ENCODE measurements at regions not wholly inside any gene's neighbourhood (a gene's known extent, or its start where the extent isn't known, plus 50 kb on each side); places are given as distances from the start of the nearest gene placed in this dataset.
"Not testable (repeated sequence)": the region's sequence is repeated elsewhere in the genome, so short reads cannot be mapped to it uniquely, and the experiment has no call there.

DNA sequence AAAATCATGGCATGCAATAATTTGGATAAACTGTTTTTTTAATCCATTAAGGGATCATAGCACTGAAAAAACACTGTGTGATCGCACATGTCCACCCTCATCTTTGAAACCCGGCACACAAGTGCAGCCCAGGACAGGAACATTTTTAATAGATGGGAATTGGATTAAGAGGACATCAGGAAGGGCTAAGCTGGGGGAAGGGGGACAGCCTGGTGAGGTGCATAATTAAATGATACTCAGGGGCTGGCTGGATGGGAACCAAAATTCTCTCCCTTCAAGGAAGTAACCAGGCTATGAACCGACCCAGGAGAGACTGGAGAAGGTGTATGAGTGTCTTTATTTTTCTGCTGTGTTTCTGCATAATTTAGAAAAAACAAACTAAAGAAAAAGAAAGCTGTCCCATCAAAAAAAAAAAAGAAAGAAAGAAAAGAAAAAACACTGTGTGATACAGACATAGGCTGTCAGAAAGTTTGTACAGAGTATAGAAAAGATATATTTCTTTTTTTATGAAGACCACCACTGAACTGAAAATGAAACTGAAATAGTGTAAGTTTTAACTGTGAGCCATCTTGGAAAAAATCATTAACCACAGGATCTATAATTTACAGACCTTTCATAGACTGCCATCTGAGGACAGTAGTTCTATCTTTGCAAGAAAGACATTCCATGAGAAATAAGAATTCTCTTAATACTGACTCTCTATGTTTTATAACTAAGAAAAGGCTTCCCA, 75.1 kb upstream of the SLC38A4 start:
- no peaks in the 10 kb centered on the region for H3K36me3 ChIP-seq
- WGBS, 4 donors = 75 to 87% (median 84%) methylated on average over 3 of the region's 3 CpGs
- ATAC-seq (no peak), DNase-seq (no peak)
- H3K4me3 ChIP-seq = no peak overlapping the region
- H3K9me3 ChIP-seq = no peaks in the 10 kb centered on the region
- TF ChIP-seq, protein P1, sequence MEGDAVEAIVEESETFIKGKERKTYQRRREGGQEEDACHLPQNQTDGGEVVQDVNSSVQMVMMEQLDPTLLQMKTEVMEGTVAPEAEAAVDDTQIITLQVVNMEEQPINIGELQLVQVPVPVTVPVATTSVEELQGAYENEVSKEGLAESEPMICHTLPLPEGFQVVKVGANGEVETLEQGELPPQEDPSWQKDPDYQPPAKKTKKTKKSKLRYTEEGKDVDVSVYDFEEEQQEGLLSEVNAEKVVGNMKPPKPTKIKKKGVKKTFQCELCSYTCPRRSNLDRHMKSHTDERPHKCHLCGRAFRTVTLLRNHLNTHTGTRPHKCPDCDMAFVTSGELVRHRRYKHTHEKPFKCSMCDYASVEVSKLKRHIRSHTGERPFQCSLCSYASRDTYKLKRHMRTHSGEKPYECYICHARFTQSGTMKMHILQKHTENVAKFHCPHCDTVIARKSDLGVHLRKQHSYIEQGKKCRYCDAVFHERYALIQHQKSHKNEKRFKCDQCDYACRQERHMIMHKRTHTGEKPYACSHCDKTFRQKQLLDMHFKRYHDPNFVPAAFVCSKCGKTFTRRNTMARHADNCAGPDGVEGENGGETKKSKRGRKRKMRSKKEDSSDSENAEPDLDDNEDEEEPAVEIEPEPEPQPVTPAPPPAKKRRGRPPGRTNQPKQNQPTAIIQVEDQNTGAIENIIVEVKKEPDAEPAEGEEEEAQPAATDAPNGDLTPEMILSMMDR (IDR thresholded peaks at IDR 0.05) = no peak
- TF ChIP-seq POLR2A (IDR thresholded peaks at IDR 0.05) = no peak
- H3K4me1 ChIP-seq = no peaks in the 10 kb centered on the region
- no peak overlapping the region for H3K27ac ChIP-seq
- intact Hi-C loops (cut with DNase I) = no loop called here
- no peaks in the 10 kb centered on the region for H3K27me3 ChIP-seq

DNA sequence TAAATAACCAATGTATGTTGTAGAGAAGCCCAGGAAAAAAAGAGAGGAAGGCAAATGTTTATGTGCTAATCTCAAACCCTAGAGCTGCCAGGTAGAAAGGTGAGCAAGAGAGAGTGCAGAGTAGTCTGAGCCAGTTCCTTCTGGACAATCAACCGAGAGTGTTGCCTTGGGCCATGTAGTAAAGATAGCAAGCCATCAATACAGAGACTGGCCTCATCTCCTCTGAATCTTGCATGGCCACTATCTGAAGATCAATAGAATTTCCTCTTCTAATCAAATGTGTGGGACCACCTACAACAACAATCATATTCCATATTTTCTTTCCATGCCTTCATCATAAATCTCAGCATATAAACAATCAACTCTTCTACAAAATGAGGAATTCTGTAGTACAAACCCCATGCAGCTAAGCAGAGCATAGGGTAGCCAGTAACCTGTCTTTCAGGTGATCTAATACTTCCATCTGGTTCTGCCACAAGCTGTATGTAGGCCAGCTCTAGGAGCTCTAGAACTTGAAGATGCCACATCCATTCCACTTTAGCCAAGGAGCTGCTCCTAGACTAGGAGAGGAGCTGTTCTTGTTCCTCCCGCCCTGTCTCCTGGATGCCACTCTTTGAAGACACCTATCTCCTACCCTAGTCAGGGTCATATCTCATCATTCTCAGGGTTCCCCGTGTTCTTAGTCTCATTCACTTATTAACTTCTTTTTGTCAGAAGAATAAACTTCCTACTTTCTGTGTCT, 75.8 kb upstream of the SLC38A4 start:
- H3K27me3 ChIP-seq = no peaks in the 10 kb centered on the region
- H3K27ac ChIP-seq = no peak overlapping the region
- DNase-seq (no peak), ATAC-seq (no peak)
- no peaks in the 10 kb centered on the region for H3K9me3 ChIP-seq
- WGBS, 4 donors = 56 to 79% (median 65%) methylated on average over 3 of the region's 3 CpGs
- no peak overlapping the region for H3K4me3 ChIP-seq
- intact Hi-C loops (cut with DNase I) = no loop called here
- no peaks in the 10 kb centered on the region for H3K36me3 ChIP-seq
- TF ChIP-seq, protein P1 (IDR thresholded peaks at IDR 0.05) = no peak
- no peak for TF ChIP-seq POLR2A (IDR thresholded peaks at IDR 0.05)
- no peaks in the 10 kb centered on the region for H3K4me1 ChIP-seq

DNA sequence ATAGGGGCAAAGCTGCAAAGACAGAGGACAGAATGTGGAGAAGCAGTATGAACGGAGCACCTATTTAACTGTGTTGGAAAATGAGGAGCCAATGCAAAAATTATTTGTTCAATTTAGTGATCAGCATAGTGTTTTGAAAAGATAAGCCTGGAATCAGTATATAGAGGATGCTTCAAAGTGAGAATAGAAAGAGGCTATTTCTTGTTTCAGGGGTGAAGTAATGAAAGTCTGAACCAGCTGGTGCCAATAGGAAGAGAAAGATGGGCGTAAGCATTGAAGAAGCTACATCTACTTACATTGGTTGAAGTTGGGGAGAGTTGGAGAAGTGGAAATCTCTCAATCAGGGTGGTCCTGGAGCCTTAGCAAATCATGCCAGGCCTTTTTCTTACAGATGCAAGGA, 77.3 kb upstream of the SLC38A4 start:
- 85 to 93% (median 87%) methylated on average over 2 of the region's 2 CpGs for WGBS, 4 donors
- Histone ChIP-seq H3K27me3 (no peaks in the 10 kb centered on the region), H3K4me3 (no peak overlapping the region), H3K9me3 (no peaks in the 10 kb centered on the region), H3K36me3 (no peaks in the 10 kb centered on the region), H3K4me1 (no peaks in the 10 kb centered on the region), H3K27ac (no peak overlapping the region)
- TF ChIP-seq, protein P1 (IDR thresholded peaks at IDR 0.05) = no peak
- TF ChIP-seq POLR2A (IDR thresholded peaks at IDR 0.05) = no peak
- no peak for ATAC-seq
- DNase-seq = no peak
- intact Hi-C loops (cut with DNase I) = no loop called here

DNA sequence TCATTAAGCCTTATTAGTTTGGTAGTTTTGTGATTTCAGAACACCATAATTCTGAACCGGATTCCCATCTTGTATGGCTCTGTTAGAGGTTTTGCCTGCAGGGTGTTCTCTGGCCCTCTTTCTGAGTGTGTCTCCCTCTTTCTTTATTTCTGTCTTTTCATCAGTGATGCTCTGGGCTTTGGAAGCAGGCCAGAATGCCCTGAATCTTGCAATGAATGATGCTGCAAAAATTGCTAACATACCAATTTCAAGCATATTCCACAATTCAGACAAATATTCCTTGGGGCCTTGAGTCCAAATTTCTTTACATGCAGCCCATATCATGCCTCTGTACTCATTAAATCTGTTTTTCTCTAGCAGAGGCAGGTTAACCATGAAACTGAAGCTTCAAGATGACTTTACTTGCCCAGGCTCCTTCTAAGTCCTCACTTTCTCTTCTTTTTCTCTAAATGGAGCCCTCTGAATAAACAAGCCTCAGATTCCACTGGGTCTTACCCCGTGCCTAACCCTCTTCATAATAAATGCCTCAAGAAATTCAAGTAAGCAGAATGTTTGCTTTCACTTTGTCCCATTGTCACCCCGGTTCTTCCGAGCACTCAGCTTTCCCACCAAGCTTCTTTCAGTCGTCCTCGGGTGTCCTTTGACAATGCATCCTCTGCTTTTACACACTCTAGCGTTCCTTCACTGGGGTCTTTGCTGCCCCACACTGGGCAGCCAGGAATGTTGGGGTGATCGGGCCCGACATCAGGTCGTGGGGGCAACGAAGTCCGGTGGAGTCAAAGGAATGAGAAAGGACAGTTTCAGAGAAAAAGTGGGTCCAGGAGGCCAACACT, 78.8 kb upstream of the SLC38A4 start:
- intact Hi-C loops (cut with DNase I) = no loop called here
- H3K4me1 ChIP-seq = no peaks in the 10 kb centered on the region
- no peak overlapping the region for H3K4me3 ChIP-seq
- TF ChIP-seq, protein P1 (IDR thresholded peaks at IDR 0.05) = no peak
- TF ChIP-seq POLR2A (IDR thresholded peaks at IDR 0.05) = no peak
- DNase-seq = no peak
- H3K27ac ChIP-seq = no peak overlapping the region
- H3K27me3 ChIP-seq = no peaks in the 10 kb centered on the region
- H3K36me3 ChIP-seq = no peaks in the 10 kb centered on the region
- WGBS, 4 donors = 81 to 88% (median 87%) methylated on average over 12 of the region's 12 CpGs
- H3K9me3 ChIP-seq = peaks cover 0 to 2% (median 0%) of the 10 kb centered on the region in 12 donors
- ATAC-seq = no peak

DNA sequence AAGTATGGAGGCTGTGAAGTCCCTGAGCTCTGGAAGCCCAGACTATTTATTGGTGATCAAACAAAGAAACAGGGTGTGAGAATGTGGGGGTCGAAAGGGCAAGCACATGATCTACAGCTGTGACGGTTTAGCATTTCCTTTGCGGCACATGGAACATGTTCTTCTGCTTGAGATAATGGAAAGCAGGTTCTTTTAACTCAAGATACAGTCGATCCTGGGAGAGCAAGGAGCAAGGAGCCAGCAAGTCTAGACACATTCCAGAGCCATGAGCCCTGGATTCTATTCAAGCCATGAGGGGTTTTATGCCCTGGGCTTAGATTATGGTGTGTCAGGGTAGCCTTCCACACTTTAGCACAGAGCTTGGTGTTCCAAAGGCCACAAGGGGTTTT, 79.4 kb upstream of the SLC38A4 start:
- intact Hi-C loops (cut with DNase I); H3K4me1 ChIP-seq; DNase-seq; ATAC-seq; H3K27me3 ChIP-seq; H3K9me3 ChIP-seq; H3K36me3 ChIP-seq; H3K27ac ChIP-seq; H3K4me3 ChIP-seq: not testable (repeated sequence)
- WGBS, 4 donors = 50 to 61% (median 57%) methylated on average over 4 of the region's 4 CpGs

Measured in heart left ventricle (tissue), 16 donors.